ENCODE measurements at regions not wholly inside any gene's neighbourhood (a gene's known extent, or its start where the extent isn't known, plus 50 kb on each side); places are given as distances from the start of the nearest gene placed in this dataset.

- TF ChIP-seq CEBPB (IDR thresholded peaks at IDR 0.05) (no peak), NFIC (IDR thresholded peaks at IDR 0.05) (no peak), CREB1 (IDR thresholded peaks at IDR 0.05; ENCODE audit: low read depth) (no peak), YY1 (IDR thresholded peaks at IDR 0.05; ENCODE audit: low read depth) (no peak), EGR1 (IDR thresholded peaks at IDR 0.05) (no peak), RAD21 (IDR thresholded peaks at IDR 0.05; ENCODE audit: low read depth) (no peak), EP300 (IDR thresholded peaks at IDR 0.05; ENCODE audit: borderline replicate concordance) (no peak), TAF1 (IDR thresholded peaks at IDR 0.05; ENCODE audit: low read depth) (no peak), MAX (IDR thresholded peaks at IDR 0.05) (no peak), TCF12 (IDR thresholded peaks at IDR 0.05; ENCODE audit: low read depth) (no peak), TEAD4 (IDR thresholded peaks at IDR 0.05) (no peak), FOXM1 (IDR thresholded peaks at IDR 0.05; ENCODE audit: borderline replicate concordance, low read depth) (no peak), ZBTB7A (IDR thresholded peaks at IDR 0.05; ENCODE audit: low read depth) (no peak)
- TF ChIP-seq, protein P1, sequence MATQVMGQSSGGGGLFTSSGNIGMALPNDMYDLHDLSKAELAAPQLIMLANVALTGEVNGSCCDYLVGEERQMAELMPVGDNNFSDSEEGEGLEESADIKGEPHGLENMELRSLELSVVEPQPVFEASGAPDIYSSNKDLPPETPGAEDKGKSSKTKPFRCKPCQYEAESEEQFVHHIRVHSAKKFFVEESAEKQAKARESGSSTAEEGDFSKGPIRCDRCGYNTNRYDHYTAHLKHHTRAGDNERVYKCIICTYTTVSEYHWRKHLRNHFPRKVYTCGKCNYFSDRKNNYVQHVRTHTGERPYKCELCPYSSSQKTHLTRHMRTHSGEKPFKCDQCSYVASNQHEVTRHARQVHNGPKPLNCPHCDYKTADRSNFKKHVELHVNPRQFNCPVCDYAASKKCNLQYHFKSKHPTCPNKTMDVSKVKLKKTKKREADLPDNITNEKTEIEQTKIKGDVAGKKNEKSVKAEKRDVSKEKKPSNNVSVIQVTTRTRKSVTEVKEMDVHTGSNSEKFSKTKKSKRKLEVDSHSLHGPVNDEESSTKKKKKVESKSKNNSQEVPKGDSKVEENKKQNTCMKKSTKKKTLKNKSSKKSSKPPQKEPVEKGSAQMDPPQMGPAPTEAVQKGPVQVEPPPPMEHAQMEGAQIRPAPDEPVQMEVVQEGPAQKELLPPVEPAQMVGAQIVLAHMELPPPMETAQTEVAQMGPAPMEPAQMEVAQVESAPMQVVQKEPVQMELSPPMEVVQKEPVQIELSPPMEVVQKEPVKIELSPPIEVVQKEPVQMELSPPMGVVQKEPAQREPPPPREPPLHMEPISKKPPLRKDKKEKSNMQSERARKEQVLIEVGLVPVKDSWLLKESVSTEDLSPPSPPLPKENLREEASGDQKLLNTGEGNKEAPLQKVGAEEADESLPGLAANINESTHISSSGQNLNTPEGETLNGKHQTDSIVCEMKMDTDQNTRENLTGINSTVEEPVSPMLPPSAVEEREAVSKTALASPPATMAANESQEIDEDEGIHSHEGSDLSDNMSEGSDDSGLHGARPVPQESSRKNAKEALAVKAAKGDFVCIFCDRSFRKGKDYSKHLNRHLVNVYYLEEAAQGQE (IDR thresholded peaks at IDR 0.05; ENCODE audit: low read depth), result no peak
- TF ChIP-seq, protein P2, sequence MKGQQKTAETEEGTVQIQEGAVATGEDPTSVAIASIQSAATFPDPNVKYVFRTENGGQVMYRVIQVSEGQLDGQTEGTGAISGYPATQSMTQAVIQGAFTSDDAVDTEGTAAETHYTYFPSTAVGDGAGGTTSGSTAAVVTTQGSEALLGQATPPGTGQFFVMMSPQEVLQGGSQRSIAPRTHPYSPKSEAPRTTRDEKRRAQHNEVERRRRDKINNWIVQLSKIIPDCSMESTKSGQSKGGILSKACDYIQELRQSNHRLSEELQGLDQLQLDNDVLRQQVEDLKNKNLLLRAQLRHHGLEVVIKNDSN (IDR thresholded peaks at IDR 0.05), result no peak
These were observed 1296.5 kb downstream of the TMEM121 start for GRCh38 chr14:106822905-106823304.

- TF ChIP-seq RAD21 (IDR thresholded peaks at IDR 0.05; ENCODE audit: low read depth), result no peak
- TF ChIP-seq EGR1 (IDR thresholded peaks at IDR 0.05), result no peak
- no peak for TF ChIP-seq MAX (IDR thresholded peaks at IDR 0.05)
- no peak for TF ChIP-seq YY1 (IDR thresholded peaks at IDR 0.05; ENCODE audit: low read depth)
- no peak for TF ChIP-seq NFIC (IDR thresholded peaks at IDR 0.05)
- TF ChIP-seq ZBTB7A (IDR thresholded peaks at IDR 0.05; ENCODE audit: low read depth), result no peak
- TF ChIP-seq CREB1 (IDR thresholded peaks at IDR 0.05; ENCODE audit: low read depth), result no peak
- no peak for TF ChIP-seq CEBPB (IDR thresholded peaks at IDR 0.05)
- TF ChIP-seq EP300 (IDR thresholded peaks at IDR 0.05; ENCODE audit: borderline replicate concordance), result no peak
- TF ChIP-seq, protein P2 (IDR thresholded peaks at IDR 0.05), result no peak
- TF ChIP-seq TEAD4 (IDR thresholded peaks at IDR 0.05), result no peak
- no peak for TF ChIP-seq TAF1 (IDR thresholded peaks at IDR 0.05; ENCODE audit: low read depth)
- TF ChIP-seq FOXM1 (IDR thresholded peaks at IDR 0.05; ENCODE audit: borderline replicate concordance, low read depth), result no peak
- TF ChIP-seq, protein P1 (IDR thresholded peaks at IDR 0.05; ENCODE audit: low read depth), result no peak
- no peak for TF ChIP-seq TCF12 (IDR thresholded peaks at IDR 0.05; ENCODE audit: low read depth)
These were observed 1297.2 kb downstream of the TMEM121 start for GRCh38 chr14:106823552-106823951.

- TF ChIP-seq, protein P1 (IDR thresholded peaks at IDR 0.05; ENCODE audit: low read depth), result no peak
- TF ChIP-seq EP300 (IDR thresholded peaks at IDR 0.05; ENCODE audit: borderline replicate concordance), result no peak
- TF ChIP-seq YY1 (IDR thresholded peaks at IDR 0.05; ENCODE audit: low read depth), result no peak
- no peak for TF ChIP-seq NFIC (IDR thresholded peaks at IDR 0.05)
- TF ChIP-seq, protein P2 (IDR thresholded peaks at IDR 0.05), result no peak
- no peak for TF ChIP-seq TAF1 (IDR thresholded peaks at IDR 0.05; ENCODE audit: low read depth)
- no peak for TF ChIP-seq FOXM1 (IDR thresholded peaks at IDR 0.05; ENCODE audit: borderline replicate concordance, low read depth)
- TF ChIP-seq MAX (IDR thresholded peaks at IDR 0.05), result no peak
- TF ChIP-seq ZBTB7A (IDR thresholded peaks at IDR 0.05; ENCODE audit: low read depth), result no peak
- no peak for TF ChIP-seq TCF12 (IDR thresholded peaks at IDR 0.05; ENCODE audit: low read depth)
- TF ChIP-seq CEBPB (IDR thresholded peaks at IDR 0.05), result no peak
- TF ChIP-seq EGR1 (IDR thresholded peaks at IDR 0.05), result no peak
- no peak for TF ChIP-seq TEAD4 (IDR thresholded peaks at IDR 0.05)
- TF ChIP-seq CREB1 (IDR thresholded peaks at IDR 0.05; ENCODE audit: low read depth), result no peak
- no peak for TF ChIP-seq RAD21 (IDR thresholded peaks at IDR 0.05; ENCODE audit: low read depth)
These were observed 1300.5 kb downstream of the TMEM121 start for GRCh38 chr14:106826833-106827369.
